ENCODE measurements at regions not wholly inside any gene's neighbourhood (a gene's known extent, or its start where the extent isn't known, plus 50 kb on each side); places are given as distances from the start of the nearest gene placed in this dataset.
A peak's percentile ranks its signal among the peaks of the same experiment; 100 is the strongest.

GRCh38 chr6:167514524-167514923 lies 189.6 kb downstream of the TTLL2 start:
- peak; percentile 55 for FAIRE-seq
- H3K27me3 ChIP-seq (ENCODE audit: control insufficient read depth in 1 of 2, insufficient read depth in 2 of 2, low read length in 2 of 2): peaks cover 3 to 9% of the 10 kb centered on the region in 2 experiments; a peak in 2 of 5 replicates
- TF ChIP-seq ZNF577 (CRISPR knock-in tag; IDR thresholded peaks at IDR 0.05; ENCODE audit: borderline replicate concordance, low read depth) (no peak), ARID5B (CRISPR knock-in tag; IDR thresholded peaks at IDR 0.05) (0 out of 2 replicates have a peak, but pooled peaks have one; percentile 28), HBP1 (CRISPR knock-in tag; IDR thresholded peaks at IDR 0.05; ENCODE audit: low read depth) (0 out of 2 replicates have a peak, but pooled peaks have one; percentile 5), TFE3 (CRISPR knock-in tag; IDR thresholded peaks at IDR 0.05) (0 out of 2 replicates have a peak, but pooled peaks have one; percentile 74), U2AF1 (optimal IDR thresholded peaks at IDR 0.05; ENCODE audit: low read depth, low read length) (no peak), RFX3 (CRISPR knock-in tag; IDR thresholded peaks at IDR 0.05) (no peak), MAFF (IDR thresholded peaks at IDR 0.05; ENCODE audit: low read depth, low read length) (no peak), ZNF615 (CRISPR knock-in tag; IDR thresholded peaks at IDR 0.05; ENCODE audit: borderline replicate concordance) (no peak), TEAD3 (CRISPR knock-in tag; optimal IDR thresholded peaks at IDR 0.05; ENCODE audit: borderline replicate concordance) (peak; percentile 27), KDM4B (CRISPR knock-in tag; IDR thresholded peaks at IDR 0.05) (no peak), SAP130 (CRISPR knock-in tag; IDR thresholded peaks at IDR 0.05; ENCODE audit: low read depth) (0 out of 2 replicates have a peak, but pooled peaks have one; percentile 12), MAX (IDR thresholded peaks at IDR 0.05) (peak; percentile 46; the same call in 1 of the 2 replicates), GATAD2A (CRISPR knock-in tag; IDR thresholded peaks at IDR 0.05) (peak; percentile 38; the same call in 1 of the 2 replicates), CCDC6 (CRISPR knock-in tag; IDR thresholded peaks at IDR 0.05) (0 out of 2 replicates have a peak, but pooled peaks have one; percentile 24), PAXIP1 (CRISPR knock-in tag; conservative IDR thresholded peaks at IDR 0.05) (0 out of 2 replicates have a peak, but pooled peaks have one; percentile 16)

More at GRCh38 chr6:167514524-167514923, 189.6 kb downstream of the TTLL2 start:
- intact Hi-C loops (cut with micrococcal nuclease; ENCODE audit: unreplicated experiment): no loop called here
- Histone ChIP-seq H3K36me3 (replicated peaks in 1 of 2; ENCODE audit: control insufficient read depth in 1 of 2, insufficient read depth in 2 of 2, low read length in 2 of 2) (no peaks in the 10 kb centered on the region), H3K79me2 (ENCODE audit: insufficient read depth, low read length) (no peaks in the 10 kb centered on the region), H3K9me3 (ENCODE audit: low read length) (no peaks in the 10 kb centered on the region), H3K9ac (ENCODE audit: insufficient read depth, low read depth, low read length) (no peak overlapping the region), H3K4me2 (ENCODE audit: low read depth, low read length) (peak overlapping the region; percentile 68), H4K20me1 (ENCODE audit: insufficient read depth, low read length) (no peaks in the 10 kb centered on the region), H3K27ac (ENCODE audit: extremely low read length, insufficient read depth, low read length) (no peak overlapping the region), H2AFZ (ENCODE audit: low read length) (no peak overlapping the region), H3K4me3 (replicated peaks in 1 of 3; ENCODE audit: insufficient read depth in 1 of 3, low read depth in 2 of 3, low read length in 3 of 3) (no peak overlapping the region), H3K4me1 (ENCODE audit: insufficient read depth, low read length) (peaks cover 20% of the 10 kb centered on the region)
- ChIA-PET CTCF (ENCODE audit: low intra/inter-chr PET ratio, low total read pairs) (no interaction called here), POLR2A (interaction anchor here (0.8 to 1.9 kb wide), 3 partner anchors 16 to 169 kb away, joined by 3 to 4 read pairs (median 3); no protein-coding TSS in a partner anchor)
- DNase-seq (ENCODE audit: low spot score) (no peak), ATAC-seq (peak; percentile 40; the same call in 2 of the 3 replicates)
- 8% methylated on average over 6 of the region's 6 CpGs for WGBS (ENCODE audit: low lambda C conversion rate)
- in situ Hi-C loops (cut with HindIII; ENCODE audit: extremely low pct_ligation_motif_present, low pct_unique_long_range_greater_than_20kb): no loop called here
- no TSS peak for BruUV-seq (replicated peaks)
